ENCODE measurements at regions not wholly inside any gene's neighbourhood (a gene's known extent, or its start where the extent isn't known, plus 50 kb on each side); places are given as distances from the start of the nearest gene placed in this dataset.

DNA sequence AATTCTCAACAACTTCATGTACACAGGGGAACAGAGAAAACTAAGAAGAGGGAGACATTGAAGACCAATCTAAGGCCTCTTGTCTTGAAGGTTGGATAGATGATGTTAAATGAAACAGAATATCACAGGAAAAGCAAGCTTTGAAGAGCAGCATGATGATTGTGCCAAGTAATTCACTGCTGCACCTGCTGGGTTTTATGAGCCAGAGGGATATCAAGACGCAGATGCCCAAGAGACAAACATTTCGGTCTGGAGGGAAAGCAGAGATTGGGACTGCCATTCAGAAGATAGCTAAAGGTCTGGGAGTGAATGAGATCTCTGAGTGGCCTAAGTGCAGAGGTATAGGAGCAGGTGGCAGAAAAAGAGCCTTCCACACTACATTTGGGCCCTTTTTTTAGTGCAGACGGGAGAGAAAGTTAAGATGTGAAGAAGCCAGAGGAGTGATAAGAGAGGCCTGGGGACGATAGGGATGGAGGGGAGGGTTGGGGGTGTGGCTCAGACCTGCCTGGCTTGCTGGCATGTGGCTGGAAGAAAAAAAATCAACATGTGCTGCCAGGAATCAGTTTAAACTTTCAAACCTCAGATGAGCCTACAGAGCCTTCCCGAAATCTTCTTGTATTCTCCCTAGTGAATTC lies 200.6 kb downstream of the AEBP2 start:
- TF ChIP-seq CTCF (IDR thresholded peaks at IDR 0.05) (no peak), POLR2A (IDR thresholded peaks at IDR 0.05) (no peak)

All from Peyer's patch (tissue), 4 donors.